Skeletal muscle satellite cell (primary cell): ENCODE measurements at regions not wholly inside any gene's neighbourhood (a gene's known extent, or its start where the extent isn't known, plus 50 kb on each side); places are given as distances from the start of the nearest gene placed in this dataset.
A peak's percentile ranks its signal among the peaks of the same experiment; 100 is the strongest.

ENCODE experiments used
- H3K27me3 ChIP-seq: 2 replicates; pipeline ENCODE4 v1.7.0; 2013; ENCODE audit warnings: low read length; ENCODE audit not compliant: control insufficient read depth, insufficient read depth
- H3K36me3 ChIP-seq: 2 replicates; pipeline ENCODE4 v1.7.0; 2013; ENCODE audit warnings: mild to moderate bottlenecking, control low read depth, low read length; ENCODE audit not compliant: insufficient read depth
- H3K4me1 ChIP-seq: 2 replicates; pipeline ENCODE4 v1.7.0; 2013; ENCODE audit warnings: low read length; ENCODE audit not compliant: control insufficient read depth, insufficient read depth
- H3K4me2 ChIP-seq: 2 replicates; pipeline ENCODE4 v1.7.0; 2013; ENCODE audit warnings: mild to moderate bottlenecking, low read length
- H3K4me3 ChIP-seq: 2 replicates; pipeline ENCODE4 v1.7.0; 2013; ENCODE audit warnings: low read length
- H3K9ac ChIP-seq: 2 replicates; pipeline ENCODE4 v1.7.0; 2013; ENCODE audit warnings: mild to moderate bottlenecking, low read depth, low read length, moderate library complexity
- H3K9me3 ChIP-seq: replicated peaks from 2 replicates; pipeline ENCODE4 v1.7.0; 2013; ENCODE audit warnings: mild to moderate bottlenecking, control low read depth, low read length

GRCh38 chr10:78968943-78969342 is 99.8 kb upstream of the ZMIZ1 start:
- H3K4me1 ChIP-seq = peaks cover 31% of the 10 kb centered on the region
- H3K36me3 ChIP-seq = no peaks in the 10 kb centered on the region
- no peaks in the 10 kb centered on the region for H3K27me3 ChIP-seq
- no peaks in the 10 kb centered on the region for H3K9me3 ChIP-seq
- no peak overlapping the region for H3K4me3 ChIP-seq
- no peak overlapping the region for H3K9ac ChIP-seq
- no peak overlapping the region for H3K4me2 ChIP-seq

GRCh38 chr10:78969719-78970118 is 99.0 kb upstream of the ZMIZ1 start:
- H3K4me1 ChIP-seq = peaks cover 36% of the 10 kb centered on the region
- no peak overlapping the region for H3K9ac ChIP-seq
- H3K9me3 ChIP-seq = no peaks in the 10 kb centered on the region
- no peaks in the 10 kb centered on the region for H3K27me3 ChIP-seq
- H3K4me3 ChIP-seq = no peak overlapping the region
- H3K36me3 ChIP-seq = no peaks in the 10 kb centered on the region
- no peak overlapping the region for H3K4me2 ChIP-seq

DNA sequence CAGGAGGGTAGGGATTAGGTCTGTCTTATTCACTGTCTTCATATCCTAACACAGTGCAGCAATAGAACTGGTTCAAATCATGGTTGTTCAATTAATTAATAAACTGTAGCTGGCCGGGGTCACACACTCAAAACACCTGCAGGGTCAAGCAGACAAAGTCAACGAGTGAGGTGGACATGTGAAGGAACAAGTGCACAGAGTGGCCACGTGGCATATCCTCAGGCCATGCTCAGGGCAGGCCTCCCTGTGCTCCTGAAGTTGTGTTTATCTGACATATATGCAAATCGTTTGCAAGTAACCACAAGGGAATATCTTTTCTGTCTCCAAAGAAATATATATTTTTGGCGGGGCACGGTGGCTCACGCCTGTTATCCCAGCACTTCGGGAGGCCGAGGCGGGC is 98.5 kb upstream of the ZMIZ1 start:
- no peaks in the 10 kb centered on the region for H3K27me3 ChIP-seq
- H3K4me2 ChIP-seq = no peak overlapping the region
- no peaks in the 10 kb centered on the region for H3K9me3 ChIP-seq

GRCh38 chr10:78971094-78971682 is 97.6 kb upstream of the ZMIZ1 start:
- Histone ChIP-seq H3K4me2 (no peak overlapping the region), H3K36me3 (no peaks in the 10 kb centered on the region), H3K9me3 (no peaks in the 10 kb centered on the region), H3K4me1 (peaks cover 37% of the 10 kb centered on the region), H3K27me3 (no peaks in the 10 kb centered on the region), H3K9ac (no peak overlapping the region), H3K4me3 (no peak overlapping the region)

More for the DNA sequence above, 98.5 kb upstream of the ZMIZ1 start:
- Histone ChIP-seq H3K9ac (no peak overlapping the region), H3K4me3 (no peak overlapping the region), H3K36me3 (no peaks in the 10 kb centered on the region), H3K4me1 (peaks cover 36% of the 10 kb centered on the region)

DNA sequence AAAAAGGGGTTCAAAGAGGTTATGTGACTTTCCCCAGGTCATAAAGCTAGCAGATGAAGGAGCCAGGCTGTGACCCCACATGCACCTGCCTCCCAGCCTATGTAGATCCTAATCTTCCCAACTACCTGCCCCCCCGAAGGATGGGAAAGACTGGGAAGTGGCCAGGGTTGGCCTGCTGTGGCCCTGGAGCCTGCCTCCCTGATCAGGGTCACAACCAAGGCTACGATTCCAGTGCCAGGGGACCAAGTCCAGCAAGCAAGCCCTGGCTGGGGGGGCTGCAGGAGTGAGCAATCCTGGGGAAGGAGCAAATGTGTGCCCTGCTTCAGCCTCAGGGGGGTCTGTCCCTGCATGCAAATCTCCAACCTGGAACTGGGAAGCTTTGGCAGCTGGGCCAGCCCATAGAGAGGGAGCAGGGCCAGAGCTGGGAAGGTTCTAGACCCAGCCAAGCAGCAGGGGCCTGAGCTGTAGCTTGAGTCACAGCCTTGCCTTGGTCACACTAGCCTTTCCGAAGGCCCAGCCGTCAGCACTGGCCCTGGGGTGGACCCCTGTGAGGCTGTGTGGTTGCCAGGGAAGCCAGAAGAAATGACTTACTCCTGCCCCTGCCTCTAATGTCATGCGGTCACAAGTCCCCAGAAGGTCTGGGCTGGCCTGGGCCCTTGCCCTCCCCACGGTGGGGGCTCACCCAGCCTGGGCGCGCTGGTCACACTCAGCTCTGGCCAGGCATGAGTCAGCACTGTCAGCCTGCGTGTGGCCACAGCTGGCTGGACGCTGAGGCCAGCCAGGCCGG is 96.4 kb upstream of the ZMIZ1 start:
- Histone ChIP-seq H3K27me3 (no peaks in the 10 kb centered on the region), H3K4me1 (peaks cover 47% of the 10 kb centered on the region), H3K36me3 (no peaks in the 10 kb centered on the region), H3K9ac (peak overlapping the region; percentile 83), H3K9me3 (no peaks in the 10 kb centered on the region), H3K4me2 (peak overlapping the region; percentile 89), H3K4me3 (peak overlapping the region; percentile 64)

DNA sequence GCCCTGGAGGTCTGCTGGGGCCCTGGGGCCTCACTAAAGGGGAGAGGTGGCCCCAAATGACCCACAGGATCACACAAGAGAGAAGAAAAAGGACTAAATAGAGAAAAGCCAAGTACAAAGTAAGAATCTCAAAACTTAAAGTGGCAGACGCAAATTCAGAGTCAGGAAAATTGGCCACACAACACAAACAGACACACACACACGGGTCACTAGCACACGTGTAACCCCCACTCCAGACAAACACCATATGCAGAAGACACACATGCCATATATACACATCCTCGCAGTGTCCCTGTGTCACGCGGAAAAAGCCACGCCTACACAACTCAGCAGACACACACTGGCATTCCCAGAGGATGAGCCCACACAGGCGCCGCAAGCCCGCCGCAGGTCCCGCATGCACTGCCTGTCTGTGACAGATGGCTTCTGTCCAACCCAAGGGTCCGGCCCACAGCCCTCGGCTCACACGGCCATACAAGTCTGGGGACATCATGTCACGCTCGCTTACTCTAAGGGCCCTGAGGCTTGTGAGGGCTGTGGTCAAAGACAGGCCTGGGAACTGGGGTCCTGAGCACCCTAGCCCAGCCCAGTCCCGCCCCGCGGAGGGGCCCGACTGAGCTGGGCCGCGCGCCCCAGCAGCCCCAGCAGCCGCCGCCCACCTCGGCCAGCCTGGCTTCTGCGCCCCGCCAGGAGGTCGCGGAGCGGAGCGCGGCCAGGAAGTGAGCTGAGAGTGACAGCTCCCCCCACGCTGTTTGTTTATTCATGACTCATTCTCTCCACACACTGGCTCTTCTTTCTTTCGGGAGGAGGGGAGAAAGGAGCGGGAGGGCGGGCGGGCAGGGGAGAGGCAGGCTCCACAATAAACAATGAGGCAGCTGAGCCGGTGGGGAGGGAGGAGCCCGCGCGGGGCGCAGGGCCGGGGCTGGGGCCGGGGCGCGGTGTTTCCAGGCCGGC is 95.5 kb upstream of the ZMIZ1 start:
- H3K9me3 ChIP-seq = no peaks in the 10 kb centered on the region
- peak overlapping the region; percentile 64 for H3K4me3 ChIP-seq
- H3K9ac ChIP-seq = peak overlapping the region; percentile 90
- H3K4me1 ChIP-seq = peaks cover 55% of the 10 kb centered on the region
- H3K27me3 ChIP-seq = no peaks in the 10 kb centered on the region
- H3K4me2 ChIP-seq = peak overlapping the region; percentile 89
- H3K36me3 ChIP-seq = no peaks in the 10 kb centered on the region

DNA sequence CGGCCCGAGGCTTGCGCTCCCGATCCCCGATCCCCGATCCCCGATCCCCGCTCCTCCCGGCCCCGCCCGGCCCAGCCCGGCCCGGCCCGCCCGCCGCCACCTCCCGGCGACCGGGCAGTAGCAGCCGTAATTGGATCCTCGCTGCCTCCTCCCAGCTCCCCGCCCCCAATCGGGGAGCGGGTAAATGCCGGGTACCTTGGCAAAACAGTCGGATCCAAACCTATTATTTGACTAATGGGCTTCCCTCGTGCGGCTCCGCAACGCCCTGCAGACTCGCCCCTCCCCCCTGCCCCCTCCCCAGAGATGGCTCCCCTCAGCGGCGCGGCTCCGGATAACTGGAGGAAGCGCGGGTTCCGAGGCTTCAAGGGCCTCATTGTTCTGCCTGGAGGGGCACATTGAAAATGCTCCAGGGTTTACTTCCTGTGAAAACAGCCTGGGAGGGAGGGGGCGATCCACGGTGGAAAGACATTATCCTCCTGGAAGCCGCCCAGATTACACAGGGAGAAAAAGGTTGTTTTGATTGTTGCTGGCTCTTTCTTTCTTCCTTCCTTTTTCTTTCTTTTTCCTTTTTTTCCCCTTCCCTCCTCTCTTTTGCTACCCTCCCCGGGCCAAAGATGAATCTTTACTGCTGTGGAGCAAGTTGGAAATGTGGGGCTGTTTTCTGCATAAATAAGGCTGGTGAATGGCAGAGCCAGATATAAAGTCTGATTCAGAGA is 94.7 kb upstream of the ZMIZ1 start:
- Histone ChIP-seq H3K27me3 (no peaks in the 10 kb centered on the region), H3K4me1 (peaks cover 57% of the 10 kb centered on the region), H3K9ac (peak overlapping the region; percentile 90)

DNA sequence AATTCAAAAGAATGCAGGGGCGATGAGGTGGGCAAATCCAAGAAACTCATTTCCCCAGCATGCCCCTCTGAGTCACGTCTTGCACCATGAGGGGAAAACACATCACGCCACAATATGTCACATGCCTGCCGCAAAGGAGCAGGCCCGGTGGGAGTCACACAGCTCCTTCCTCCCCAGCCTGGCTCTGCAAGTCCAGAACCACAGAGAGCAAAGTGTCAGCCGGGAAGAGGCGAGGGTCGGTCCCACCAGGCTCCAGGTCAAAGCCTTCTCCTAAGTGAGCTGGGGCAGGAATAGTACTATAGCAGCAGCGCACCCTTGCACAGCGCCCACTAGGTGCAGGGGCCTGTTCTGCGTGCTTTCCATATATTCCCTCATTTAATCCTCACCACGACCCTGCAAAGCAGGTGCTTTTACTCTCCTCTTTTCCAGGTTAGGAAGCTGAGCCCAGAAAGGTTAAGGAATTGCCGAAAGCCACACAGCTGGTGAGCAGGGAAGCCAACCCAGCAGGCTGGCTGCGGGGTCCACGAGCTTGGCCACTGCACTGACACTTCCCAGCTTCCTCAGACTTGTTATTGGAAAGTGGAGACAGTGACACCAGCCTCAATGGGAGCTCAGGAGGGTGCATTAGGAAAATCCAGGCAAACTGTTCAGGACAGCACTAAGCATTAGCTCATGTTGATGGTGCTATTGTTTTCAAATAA is 94.0 kb upstream of the ZMIZ1 start:
- Histone ChIP-seq H3K4me3 (peak overlapping the region; percentile 60), H3K36me3 (no peaks in the 10 kb centered on the region), H3K4me2 (peak overlapping the region; percentile 88), H3K9ac (peak overlapping the region; percentile 90), H3K27me3 (peaks cover under 1% of the 10 kb centered on the region), H3K4me1 (peaks cover 62% of the 10 kb centered on the region), H3K9me3 (no peaks in the 10 kb centered on the region)

More for the DNA sequence above, 94.7 kb upstream of the ZMIZ1 start:
- no peaks in the 10 kb centered on the region for H3K36me3 ChIP-seq
- H3K9me3 ChIP-seq = no peaks in the 10 kb centered on the region
- peak overlapping the region; percentile 88 for H3K4me2 ChIP-seq
- peak overlapping the region; percentile 64 for H3K4me3 ChIP-seq

GRCh38 chr10:78975926-78976325 is 92.8 kb upstream of the ZMIZ1 start:
- no peaks in the 10 kb centered on the region for H3K9me3 ChIP-seq
- H3K27me3 ChIP-seq = peaks cover 12% of the 10 kb centered on the region
- no peaks in the 10 kb centered on the region for H3K36me3 ChIP-seq
- H3K9ac ChIP-seq = no peak overlapping the region
- peaks cover 73% of the 10 kb centered on the region for H3K4me1 ChIP-seq
- H3K4me3 ChIP-seq = no peak overlapping the region
- no peak overlapping the region for H3K4me2 ChIP-seq

DNA sequence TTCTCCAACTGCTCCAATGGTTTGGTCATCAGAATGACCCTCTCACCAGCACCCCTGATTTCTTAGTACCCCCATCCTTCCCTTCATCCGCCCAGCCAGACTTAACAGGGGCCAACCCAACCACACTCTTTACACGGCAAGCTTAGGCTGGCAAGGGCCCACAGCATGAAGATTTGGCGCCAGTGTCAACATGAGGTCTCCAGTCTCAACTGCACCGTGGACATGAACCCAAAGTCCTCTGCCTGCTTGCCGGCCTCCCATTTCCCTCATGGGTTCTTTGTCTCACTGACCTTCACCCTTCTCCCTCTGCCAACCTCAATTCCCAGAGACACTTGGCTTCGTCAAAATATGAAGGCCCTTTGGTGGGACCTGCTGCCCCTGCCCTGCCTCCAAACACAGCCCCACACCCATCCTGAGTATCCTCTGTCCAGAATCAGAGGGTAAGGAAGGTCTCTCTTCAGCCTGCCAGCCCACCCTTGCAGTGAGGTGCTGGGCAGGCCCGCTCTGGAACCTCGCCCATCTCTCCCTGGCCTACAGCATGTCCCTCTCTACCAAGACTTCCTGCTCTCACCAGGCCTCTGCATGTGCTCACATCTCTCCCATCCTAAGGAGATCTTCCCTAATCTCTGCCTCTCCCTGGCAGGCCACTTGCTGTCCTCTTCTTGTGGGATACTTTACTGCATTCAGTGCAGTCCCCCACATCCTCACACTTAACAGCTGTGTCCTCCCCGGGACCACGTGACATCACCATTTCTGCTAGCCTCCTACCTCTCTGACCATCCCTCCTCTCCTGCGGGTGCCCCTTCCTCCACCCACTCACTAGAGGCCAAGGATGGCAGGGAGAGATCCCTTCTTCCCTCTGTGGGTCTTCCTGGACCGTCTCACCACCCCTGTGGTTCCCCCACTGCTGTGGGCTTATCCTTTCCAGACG is 91.7 kb upstream of the ZMIZ1 start:
- Histone ChIP-seq H3K9me3 (no peaks in the 10 kb centered on the region), H3K36me3 (no peaks in the 10 kb centered on the region), H3K27me3 (peaks cover 18% of the 10 kb centered on the region), H3K4me1 (peaks cover 68% of the 10 kb centered on the region), H3K4me2 (peak overlapping the region; percentile 39), H3K9ac (no peak overlapping the region), H3K4me3 (peak overlapping the region; percentile 28)
